H1 (cell line): ENCODE measurements at regions not wholly inside any gene's neighbourhood (a gene's known extent, or its start where the extent isn't known, plus 50 kb on each side); places are given as distances from the start of the nearest gene placed in this dataset.
"Not testable (repeated sequence)": the region's sequence is repeated elsewhere in the genome, so short reads cannot be mapped to it uniquely, and the experiment has no call there.

Experiments used
- CTCF ChIA-PET: fragments of 300-600 bp; sonication (Branson Sonifier 250); formaldehyde crosslinking; loops from one replicate; lab custom pipeline; 2021; ENCODE audit not compliant: partially characterized antibody; lab: Charles Lee
- POLR2A ChIA-PET: fragments of 300-600 bp; sonication (Branson Sonifier 250); formaldehyde crosslinking; loops from one replicate; lab custom pipeline; 2021; ENCODE audit warnings: inconsistent platforms; ENCODE audit not compliant: partially characterized antibody; lab: Charles Lee
- DNase-seq, 2 experiments: peaks; one replicate each; pipeline versions ENCODE4 v3.0.0 to v3.0.0-alpha.2; 2010 to 2022; ENCODE audit warnings: low spot score in 2 of 2, low read depth in 1 of 2, mixed read lengths in 1 of 2
- FAIRE-seq: peaks from 2 replicates; lab custom pipeline; 2011; peaks lifted over from hg19 to GRCh38; lab: Jason Lieb, UNC
- H2AFZ ChIP-seq: 2 replicates; pipeline ENCODE4 v1.8.1; 2012; ENCODE audit warnings: low read length, inconsistent platforms
- H2AK5ac ChIP-seq: 2 replicates; pipeline ENCODE4 v1.6.1; 2013; ENCODE audit warnings: low read depth, low read length
- H2BK120ac ChIP-seq: replicated peaks from 2 replicates; pipeline ENCODE3; 2013; ENCODE audit warnings: low read depth, low read length, inconsistent platforms
- H2BK12ac ChIP-seq: 2 replicates; pipeline ENCODE4 v1.6.1; 2013; ENCODE audit warnings: low read depth, low read length
- H2BK15ac ChIP-seq: 2 replicates; pipeline ENCODE4 v1.6.1; 2013; ENCODE audit warnings: low read length
- H2BK20ac ChIP-seq: 2 replicates; pipeline ENCODE4 v1.6.1; 2013; ENCODE audit warnings: low read length
- H2BK5ac ChIP-seq: 2 replicates; pipeline ENCODE4 v1.6.1; 2013; ENCODE audit warnings: low read depth, low read length
- H3K14ac ChIP-seq: 2 replicates; pipeline ENCODE4 v1.6.1; 2013; ENCODE audit warnings: inconsistent platforms; ENCODE audit not compliant: insufficient read length
- H3K18ac ChIP-seq: 2 replicates; pipeline ENCODE4 v1.6.1; 2013; ENCODE audit warnings: low read length; ENCODE audit errors: extremely low read depth
- H3K23ac ChIP-seq: 2 replicates; pipeline ENCODE4 v1.6.1; 2013; ENCODE audit warnings: inconsistent platforms; ENCODE audit not compliant: insufficient read length
- H3K23me2 ChIP-seq: 2 replicates; pipeline ENCODE4 v1.6.1; 2013; ENCODE audit warnings: low read depth, low read length
- H3K27ac ChIP-seq: 2 replicates; pipeline ENCODE4 v1.6.1; 2011; ENCODE audit warnings: low read depth, low read length, inconsistent platforms
- H3K27me3 ChIP-seq, 4 experiments: replicated peaks in 1 of 4; 1 replicate in 1 of 4; 2 replicates in 3 of 4; pipeline versions ENCODE4 v1.6.1 to v1.8.1; 2011 to 2013; ENCODE audit warnings: low read length in 3 of 4, mild to moderate bottlenecking in 3 of 4, inconsistent platforms in 2 of 4, mixed read lengths in 2 of 4, moderate library complexity in 1 of 4; ENCODE audit not compliant: control insufficient read depth in 3 of 4, insufficient read depth in 3 of 4; ENCODE audit errors: extremely low read depth in 1 of 4
- H3K36me3 ChIP-seq, 4 experiments: 2 replicates each; pipeline versions ENCODE4 v1.6.1 to v1.8.1; 2011 to 2013; ENCODE audit warnings: mild to moderate bottlenecking in 4 of 4, low read length in 3 of 4, moderate library complexity in 2 of 4, control low read depth in 1 of 4, inconsistent platforms in 1 of 4; ENCODE audit not compliant: insufficient read depth in 4 of 4, control insufficient read depth in 2 of 4
- H3K4ac ChIP-seq: replicated peaks from 2 replicates; pipeline ENCODE3; 2013; ENCODE audit warnings: low read length, low read depth, mixed read lengths, inconsistent platforms; ENCODE audit not compliant: insufficient read length
- H3K4me1 ChIP-seq, 4 experiments: replicated peaks in 1 of 4; 1 replicate in 1 of 4; 2 replicates in 3 of 4; pipeline versions ENCODE4 v1.6.1 to v1.8.1; 2011 to 2013; ENCODE audit warnings: low read length in 3 of 4, inconsistent platforms in 2 of 4, mixed read lengths in 1 of 4; ENCODE audit not compliant: insufficient read depth in 4 of 4, control insufficient read depth in 3 of 4
- H3K4me2 ChIP-seq, 2 experiments: 2 replicates each; pipeline versions ENCODE4 v1.6.1 to v1.8.1; 2011 to 2013; ENCODE audit warnings: low read depth in 2 of 2, low read length in 2 of 2, control low read depth in 1 of 2, inconsistent platforms in 1 of 2, mild to moderate bottlenecking in 1 of 2; ENCODE audit not compliant: insufficient read depth in 1 of 2
- H3K4me3 ChIP-seq, 4 experiments: fragments of 200-600, 300-600 bp in 1 of 4; sonication (generic), shearing (Covaris generic), sonication (Bioruptor Twin) in 1 of 4; 2 replicates each; pipeline versions ENCODE4 v1.5.1 to v1.8.1; 2011 to 2016; ENCODE audit warnings: low read length in 4 of 4, low read depth in 3 of 4, control low read depth in 2 of 4, inconsistent platforms in 2 of 4, mild to moderate bottlenecking in 2 of 4, mixed read lengths in 1 of 4, moderate library complexity in 1 of 4; ENCODE audit not compliant: insufficient read depth in 2 of 4; ENCODE audit errors: extremely low read depth in 1 of 4
- H3K56ac ChIP-seq: replicated peaks from 2 replicates; pipeline ENCODE3; 2013; ENCODE audit warnings: low read depth, mild to moderate bottlenecking, mixed read lengths, low read length, inconsistent platforms; ENCODE audit not compliant: insufficient read length
- H3K79me1 ChIP-seq: 2 replicates; pipeline ENCODE4 v1.6.1; 2013; ENCODE audit warnings: low read depth, low read length, control low read depth
- H3K79me2 ChIP-seq, 2 experiments: 2 replicates each; pipeline versions ENCODE4 v1.6.1 to v1.8.1; 2012 to 2013; ENCODE audit warnings: low read length in 2 of 2, mild to moderate bottlenecking in 2 of 2, inconsistent platforms in 1 of 2; ENCODE audit not compliant: insufficient read depth in 2 of 2, control insufficient read depth in 1 of 2
- H3K9ac ChIP-seq, 4 experiments: replicated peaks in 1 of 4; 1 replicate in 1 of 4; 2 replicates in 3 of 4; pipeline versions ENCODE4 v1.6.1 to v1.8.1; 2011 to 2013; ENCODE audit warnings: low read depth in 3 of 4, low read length in 3 of 4, control low read depth in 2 of 4, mild to moderate bottlenecking in 2 of 4, moderate library complexity in 2 of 4, inconsistent platforms in 1 of 4; ENCODE audit errors: extremely low read depth in 1 of 4
- H3K9me3 ChIP-seq, 2 experiments: 2 replicates each; pipeline versions ENCODE4 v1.6.1 to v1.8.1; 2012 to 2013; ENCODE audit warnings: mild to moderate bottlenecking in 2 of 2, moderate library complexity in 2 of 2, control low read depth in 1 of 2, inconsistent platforms in 1 of 2, low read depth in 1 of 2, low read length in 1 of 2, mixed read lengths in 1 of 2; ENCODE audit not compliant: insufficient read depth in 2 of 2
- H4K20me1 ChIP-seq, 2 experiments: replicated peaks in 1 of 2; 2 replicates each; pipeline versions ENCODE3 to v1.8.1; 2011 to 2013; ENCODE audit warnings: inconsistent platforms in 2 of 2, low read length in 2 of 2, mild to moderate bottlenecking in 1 of 2; ENCODE audit not compliant: insufficient read depth in 2 of 2, control insufficient read depth in 1 of 2
- H4K5ac ChIP-seq: 2 replicates; pipeline ENCODE4 v1.6.1; 2013; ENCODE audit warnings: low read length, low read depth, mixed read lengths, inconsistent platforms; ENCODE audit not compliant: insufficient read length
- H4K8ac ChIP-seq: 2 replicates; pipeline ENCODE4 v1.8.0; 2013; ENCODE audit warnings: mild to moderate bottlenecking, moderate library complexity, low read length, inconsistent platforms; ENCODE audit not compliant: insufficient read depth; ENCODE audit errors: extremely low read depth
- H4K91ac ChIP-seq: replicated peaks from 2 replicates; pipeline ENCODE3; 2013; ENCODE audit warnings: low read length, mixed read lengths, inconsistent platforms; ENCODE audit not compliant: insufficient read length
- BCL11A ChIP-seq, 2 experiments: IDR thresholded peaks; one replicate each; pipeline ENCODE4 v1.6.1; 2011; ENCODE audit warnings: low read depth in 2 of 2, low read length in 2 of 2, mild to moderate bottlenecking in 2 of 2
- FOSL1 ChIP-seq: IDR thresholded peaks from 2 replicates; pipeline ENCODE4 v1.6.1; 2011; ENCODE audit warnings: mild to moderate bottlenecking, low read depth, low read length, moderate library complexity; ENCODE audit not compliant: insufficient read depth
- SIN3A ChIP-seq, 2 experiments: IDR thresholded peaks in 1 of 2; conservative IDR thresholded peaks in 1 of 2; 2 replicates each; pipeline ENCODE4 v1.6.1; 2011 to 2012; ENCODE audit warnings: low read length in 2 of 2, improper control_type of control experiment in 1 of 2, low read depth in 1 of 2, mild to moderate bottlenecking in 1 of 2
- SP1 ChIP-seq: IDR thresholded peaks from 2 replicates; pipeline ENCODE4 v1.6.1; 2011; ENCODE audit warnings: low read depth, low read length
- WGBS, 2 experiments: shearing (Covaris generic) in 1 of 2; methylation state at CpG; one replicate each; pipeline versions ENCODE4 v1.1.6 to v1.1.7; 2013 to 2015; ENCODE audit warnings: low lambda C conversion rate in 2 of 2, mixed read lengths in 2 of 2, inconsistent platforms in 1 of 2, low coverage in 1 of 2, missing lambda C conversion rate in 1 of 2; ENCODE audit not compliant: insufficient replicate concordance in 2 of 2, insufficient coverage in 1 of 2, insufficient read length in 1 of 2; ENCODE audit errors: extremely low coverage in 1 of 2, missing lambda C conversion rate in 1 of 2; 5-methylcytosine and 5-hydroxymethylcytosine counted together

DNA sequence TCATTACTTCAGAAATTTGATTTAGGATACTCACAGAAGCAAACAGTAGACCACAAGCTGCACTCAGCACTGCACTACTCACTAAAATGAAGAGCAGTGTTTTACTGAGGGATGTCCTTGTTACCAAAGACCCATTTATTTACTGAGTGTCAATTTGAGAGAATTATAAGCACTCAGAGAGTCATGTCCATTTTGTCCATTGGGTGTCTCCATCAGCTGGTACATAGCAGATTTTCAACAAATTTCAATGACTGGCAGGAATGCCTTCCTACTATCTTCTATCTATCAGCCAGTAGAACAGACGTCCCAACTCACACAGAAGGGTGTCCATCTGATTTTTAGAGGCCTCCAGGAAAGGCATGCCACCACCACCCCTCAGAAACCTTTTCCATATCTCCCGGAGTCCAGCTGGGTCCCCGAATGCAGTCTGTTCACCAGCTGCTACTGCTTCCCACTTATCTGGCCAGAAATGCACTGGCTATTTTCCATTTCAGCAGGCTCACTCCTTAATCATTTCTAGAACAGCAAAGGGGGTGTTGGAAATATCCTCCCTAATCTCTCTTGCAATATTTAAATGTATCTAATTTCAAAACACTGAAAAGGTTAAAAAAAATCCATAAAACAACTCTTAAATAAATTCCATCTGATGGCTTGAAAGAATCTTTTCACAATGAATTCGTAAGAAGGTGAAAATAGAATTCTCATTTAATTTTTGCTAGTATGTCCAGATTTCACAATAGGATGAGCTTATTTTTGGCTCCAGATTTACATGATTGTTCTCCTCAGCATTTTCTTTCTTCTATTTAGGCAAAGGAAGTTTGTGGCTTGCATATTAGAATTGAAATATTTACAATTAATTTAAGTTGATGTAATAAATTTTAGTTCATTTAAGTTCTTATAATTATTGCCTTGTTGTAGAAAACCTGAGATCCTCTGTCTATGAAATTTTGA is 1164.0 kb upstream of the CELF2 start (continued):
- TF ChIP-seq FOSL1 (no peak), SIN3A (conservative IDR thresholded peaks at IDR 0.05 in 1 of 2, IDR thresholded peaks at IDR 0.05 in 1 of 2; ENCODE audit: low read depth in 1 of 2, low read length in 2 of 2) (no peak), BCL11A (IDR thresholded peaks at IDR 0.05; ENCODE audit: low read depth in 2 of 2, low read length in 2 of 2) (no peak), SP1 (no peak)

GRCh38 chr10:9855451-9855850 is 1162.2 kb upstream of the CELF2 start:
- H2BK20ac ChIP-seq, H2AFZ ChIP-seq, CTCF ChIA-PET, H3K14ac ChIP-seq, H4K91ac ChIP-seq, H3K23ac ChIP-seq, H3K4ac ChIP-seq, FAIRE-seq, H2AK5ac ChIP-seq, H2BK120ac ChIP-seq, H3K18ac ChIP-seq, H3K79me2 ChIP-seq, H4K8ac ChIP-seq, H3K4me2 ChIP-seq, H2BK15ac ChIP-seq, H3K27ac ChIP-seq, H2BK5ac ChIP-seq, H3K9ac ChIP-seq, H3K79me1 ChIP-seq, H3K4me1 ChIP-seq, H4K20me1 ChIP-seq, H3K23me2 ChIP-seq, H3K36me3 ChIP-seq, H3K4me3 ChIP-seq, H3K56ac ChIP-seq, H3K27me3 ChIP-seq, POLR2A ChIA-PET, H2BK12ac ChIP-seq, H4K5ac ChIP-seq, DNase-seq: not testable (repeated sequence)
- peaks cover 8 to 11% of the 10 kb centered on the region in 2 experiments for H3K9me3 ChIP-seq
- 96% methylated on average over 3 of the region's 22 CpGs; no CpG with 5 or more reads in 1 of the 2 experiments for WGBS, 2 experiments
